Eye (tissue), 1 donor: ENCODE measurements at regions not wholly inside any gene's neighbourhood (a gene's known extent, or its start where the extent isn't known, plus 50 kb on each side); places are given as distances from the start of the nearest gene placed in this dataset.
A peak's percentile ranks its signal among the peaks of the same experiment; 100 is the strongest.
"Not testable (repeated sequence)": the region's sequence is repeated elsewhere in the genome, so short reads cannot be mapped to it uniquely, and the experiment has no call there.

Experiments
- DNase-seq: peaks from one replicate; pipeline ENCODE4 v3.0.0-alpha.2; 2015

GRCh38 chr1:230591678-230592077 lies 50.6 kb upstream of the COG2 start:
- no peak for DNase-seq

- no peak for DNase-seq
These were observed 52.3 kb upstream of the COG2 start for GRCh38 chr1:230589951-230590350.

GRCh38 chr1:230588323-230588746 lies 53.9 kb upstream of the COG2 start:
- peak; percentile 13 for DNase-seq

GRCh38 chr1:230587061-230587460 lies 55.2 kb upstream of the COG2 start:
- DNase-seq, result no peak

GRCh38 chr1:230584660-230585059 lies 57.6 kb upstream of the COG2 start:
- no peak for DNase-seq

GRCh38 chr1:230581446-230582079 lies 60.7 kb upstream of the COG2 start:
- no peak for DNase-seq

GRCh38 chr1:230578616-230579015 lies 63.7 kb upstream of the COG2 start:
- DNase-seq, result no peak

- no peak for DNase-seq
These were observed 64.7 kb upstream of the COG2 start for GRCh38 chr1:230577537-230577936.

- DNase-seq, result no peak
These were observed 66.3 kb upstream of the COG2 start for GRCh38 chr1:230575886-230576500.

GRCh38 chr1:230574502-230574901 lies 67.8 kb upstream of the COG2 start:
- DNase-seq, result no peak

- no peak for DNase-seq
These were observed 68.6 kb upstream of the COG2 start for GRCh38 chr1:230573658-230574057.

GRCh38 chr1:230572121-230573105 lies 69.9 kb upstream of the COG2 start:
- peak; percentile 15 for DNase-seq

- DNase-seq, result no peak
These were observed 71.4 kb upstream of the COG2 start for GRCh38 chr1:230570724-230571360.

GRCh38 chr1:230569201-230569600 lies 73.1 kb upstream of the COG2 start:
- no peak for DNase-seq

GRCh38 chr1:230568676-230569075 lies 73.6 kb upstream of the COG2 start:
- DNase-seq, result no peak

- DNase-seq, result no peak
These were observed 74.3 kb upstream of the COG2 start for GRCh38 chr1:230568008-230568407.

GRCh38 chr1:230567221-230567575 lies 75.1 kb upstream of the COG2 start:
- DNase-seq, result no peak

GRCh38 chr1:230566532-230567220 lies 75.6 kb upstream of the COG2 start:
- not testable (repeated sequence) for DNase-seq

GRCh38 chr1:230565141-230565540 lies 77.1 kb upstream of the COG2 start:
- no peak for DNase-seq

- peak; percentile 56 for DNase-seq
These were observed 78.7 kb upstream of the COG2 start for GRCh38 chr1:230563591-230563990.

GRCh38 chr1:230561570-230561969 lies 80.7 kb upstream of the COG2 start:
- no peak for DNase-seq

GRCh38 chr1:230558324-230558723 lies 84.0 kb upstream of the COG2 start:
- DNase-seq, result no peak

- DNase-seq, result no peak
These were observed 85.8 kb upstream of the COG2 start for GRCh38 chr1:230556453-230556852.
